Lower leg skin (tissue), 3 donors: ENCODE measurements at regions not wholly inside any gene's neighbourhood (a gene's known extent, or its start where the extent isn't known, plus 50 kb on each side); places are given as distances from the start of the nearest gene placed in this dataset.

Experiments
- POLR2A ChIP-seq, 2 donors: fragments of 450-650 bp; IDR thresholded peaks; one replicate each; pipeline ENCODE4 v1.6.1; 2016 to 2017; ENCODE audit warnings: antibody characterized with exemption in 2 of 2, mild to moderate bottlenecking in 1 of 2, moderate library complexity in 1 of 2
- TF ChIP-seq, protein P1 (sequence below), 3 donors: fragments of 450-650 bp; IDR thresholded peaks; one replicate each; pipeline ENCODE4 v1.5.1; 2016; ENCODE audit warnings: antibody characterized with exemption in 3 of 3, mild to moderate bottlenecking in 3 of 3, moderate library complexity in 2 of 3

DNA sequence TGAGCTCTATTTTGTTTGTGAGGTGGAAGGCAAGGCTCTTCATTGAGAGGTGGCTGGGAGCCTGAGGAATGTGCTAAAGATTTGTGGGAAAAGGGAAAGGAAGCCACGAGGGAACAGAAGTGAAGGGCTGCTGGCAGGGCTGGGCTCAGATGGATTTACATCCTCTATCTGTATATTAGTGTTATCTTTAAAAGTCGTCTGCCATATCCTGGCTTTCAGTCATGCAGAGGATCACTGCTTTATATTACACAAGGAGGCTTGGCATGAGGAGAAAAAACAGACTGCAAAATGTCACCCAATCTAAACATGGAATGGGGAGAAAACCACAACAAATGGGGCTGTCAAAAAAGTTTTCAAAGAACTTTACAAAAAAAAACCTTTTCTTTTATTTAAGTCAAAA is 434.4 kb downstream of the HRH4 start:
- TF ChIP-seq, protein P1, sequence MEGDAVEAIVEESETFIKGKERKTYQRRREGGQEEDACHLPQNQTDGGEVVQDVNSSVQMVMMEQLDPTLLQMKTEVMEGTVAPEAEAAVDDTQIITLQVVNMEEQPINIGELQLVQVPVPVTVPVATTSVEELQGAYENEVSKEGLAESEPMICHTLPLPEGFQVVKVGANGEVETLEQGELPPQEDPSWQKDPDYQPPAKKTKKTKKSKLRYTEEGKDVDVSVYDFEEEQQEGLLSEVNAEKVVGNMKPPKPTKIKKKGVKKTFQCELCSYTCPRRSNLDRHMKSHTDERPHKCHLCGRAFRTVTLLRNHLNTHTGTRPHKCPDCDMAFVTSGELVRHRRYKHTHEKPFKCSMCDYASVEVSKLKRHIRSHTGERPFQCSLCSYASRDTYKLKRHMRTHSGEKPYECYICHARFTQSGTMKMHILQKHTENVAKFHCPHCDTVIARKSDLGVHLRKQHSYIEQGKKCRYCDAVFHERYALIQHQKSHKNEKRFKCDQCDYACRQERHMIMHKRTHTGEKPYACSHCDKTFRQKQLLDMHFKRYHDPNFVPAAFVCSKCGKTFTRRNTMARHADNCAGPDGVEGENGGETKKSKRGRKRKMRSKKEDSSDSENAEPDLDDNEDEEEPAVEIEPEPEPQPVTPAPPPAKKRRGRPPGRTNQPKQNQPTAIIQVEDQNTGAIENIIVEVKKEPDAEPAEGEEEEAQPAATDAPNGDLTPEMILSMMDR (IDR thresholded peaks at IDR 0.05): no peak
- no peak for TF ChIP-seq POLR2A (IDR thresholded peaks at IDR 0.05)
